HepG2 (cell line): ENCODE measurements at regions not wholly inside any gene's neighbourhood (a gene's known extent, or its start where the extent isn't known, plus 50 kb on each side); places are given as distances from the start of the nearest gene placed in this dataset.

Experiments
- ATAC-seq: fragments of 200-7000 bp; cut with Tn5 transposase; 3 replicates; pipeline ENCODE4 v1.9.1; 2020; ENCODE audit warnings: mild to moderate bottlenecking, moderate library complexity
- BruUV-seq: library from RNA; stranded (reverse); fragments of 400-500 nt; replicated peaks from 2 replicates; lab custom pipeline; 2021; lab: Mats Ljungman, UMichigan
- CTCF ChIA-PET: fragments of 300-600 bp; formaldehyde crosslinking; extraction: SDS; loops from one replicate; lab custom pipeline; 2021; ENCODE audit warnings: low total read pairs, inconsistent platforms, low intra/inter-chr PET ratio; lab: Yijun Ruan, JAX
- POLR2A ChIA-PET: fragments of 350-600 bp; sonication (Branson Sonifier 250); formaldehyde crosslinking; loops from one replicate; lab custom pipeline; 2020; ENCODE audit warnings: antibody characterized with exemption, inconsistent platforms; lab: Yijun Ruan, JAX
- DNase-seq: peaks from one replicate; pipeline ENCODE4 v3.0.0-alpha.2; 2015; ENCODE audit warnings: low spot score
- FAIRE-seq: peaks from 3 replicates; lab custom pipeline; 2011; peaks lifted over from hg19 to GRCh38; lab: Jason Lieb, UNC
- H2AFZ ChIP-seq: one replicate; pipeline ENCODE4 v1.6.1; 2011; ENCODE audit warnings: low read length, inconsistent platforms
- H3K27ac ChIP-seq: fragments of 300-600 bp; 3 replicates; pipeline ENCODE4 v1.8.0; 2011; ENCODE audit warnings: mixed run types, mild to moderate bottlenecking, mixed read lengths, low read length, inconsistent platforms; ENCODE audit not compliant: insufficient read depth; ENCODE audit errors: extremely low read length
- H3K27me3 ChIP-seq, 2 experiments: fragments of 200-600 bp in 1 of 2; 2 replicates in 1 of 2; 3 replicates in 1 of 2; pipeline versions ENCODE4 v1.6.0 to v1.8.0; 2011; ENCODE audit warnings: low read length in 2 of 2, mild to moderate bottlenecking in 2 of 2, moderate library complexity in 2 of 2, inconsistent platforms in 1 of 2; ENCODE audit not compliant: insufficient read depth in 2 of 2, control insufficient read depth in 1 of 2
- H3K36me3 ChIP-seq, 2 experiments: fragments of 200-600 bp in 1 of 2; replicated peaks in 1 of 2; 2 replicates in 1 of 2; 3 replicates in 1 of 2; pipeline versions ENCODE4 v1.5.1 to v1.8.0; 2011; ENCODE audit warnings: low read length in 2 of 2, inconsistent platforms in 1 of 2; ENCODE audit not compliant: insufficient read depth in 2 of 2, control insufficient read depth in 1 of 2
- H3K4me1 ChIP-seq: 2 replicates; pipeline ENCODE4 v1.5.1; 2012; ENCODE audit warnings: low read length, inconsistent platforms; ENCODE audit not compliant: insufficient read depth
- H3K4me2 ChIP-seq: 2 replicates; pipeline ENCODE4 v1.6.0; 2011; ENCODE audit warnings: low read depth, low read length, inconsistent platforms
- H3K4me3 ChIP-seq, 3 experiments: fragments of 200-600 bp in 1 of 3; sonication (generic), shearing (Covaris generic) in 1 of 3; replicated peaks in 1 of 3; 2 replicates each; pipeline ENCODE4 v1.5.1; 2011 to 2016; ENCODE audit warnings: low read length in 3 of 3, inconsistent platforms in 2 of 3, low read depth in 2 of 3, mild to moderate bottlenecking in 2 of 3, control low read depth in 1 of 3, mixed read lengths in 1 of 3; ENCODE audit not compliant: insufficient read depth in 1 of 3
- H3K79me2 ChIP-seq: one replicate; pipeline ENCODE4 v1.6.1; 2011; ENCODE audit warnings: low read length, inconsistent platforms; ENCODE audit not compliant: insufficient read depth
- H3K9ac ChIP-seq: 2 replicates; pipeline ENCODE4 v1.6.0; 2011; ENCODE audit warnings: mild to moderate bottlenecking, low read depth, low read length, inconsistent platforms; ENCODE audit not compliant: insufficient read depth
- H3K9me3 ChIP-seq: 2 replicates; pipeline ENCODE4 v1.5.1; 2012; ENCODE audit warnings: mild to moderate bottlenecking, low read length
- H4K20me1 ChIP-seq: 2 replicates; pipeline ENCODE4 v1.6.0; 2011; ENCODE audit warnings: inconsistent platforms, mild to moderate bottlenecking, low read length, moderate library complexity; ENCODE audit not compliant: insufficient read depth
- AKAP8 ChIP-seq: sonication (generic); formaldehyde crosslinking; IDR thresholded peaks from 2 replicates; pipeline ENCODE4 v1.5.1; 2020; ENCODE audit warnings: mild to moderate bottlenecking, missing genetic modification reagents
- ARNTL ChIP-seq: sonication (generic); formaldehyde crosslinking; IDR thresholded peaks from 2 replicates; pipeline ENCODE4 v1.4.0; 2020; ENCODE audit warnings: mild to moderate bottlenecking, missing genetic modification reagents
- CEBPB ChIP-seq: IDR thresholded peaks from 2 replicates; pipeline ENCODE4 v1.6.1; 2011; ENCODE audit warnings: low read depth, low read length, improper control_type of control experiment, borderline replicate concordance
- FOXK2 ChIP-seq: fragments of 450-650 bp; IDR thresholded peaks from 2 replicates; pipeline ENCODE4 v1.6.1; 2016
- FOXO1 ChIP-seq: sonication (generic); formaldehyde crosslinking; IDR thresholded peaks from 2 replicates; pipeline ENCODE4 v1.4.0; 2020; ENCODE audit warnings: missing genetic modification reagents
- HCFC1 ChIP-seq: fragments of 150-350 bp; IDR thresholded peaks from 2 replicates; pipeline ENCODE4 v1.6.1; 2014; ENCODE audit warnings: low read depth, low read length
- HHEX ChIP-seq: IDR thresholded peaks from 2 replicates; pipeline ENCODE4 v1.6.1; 2016; ENCODE audit warnings: control low read depth
- NFE2 ChIP-seq: sonication (generic); formaldehyde crosslinking; IDR thresholded peaks from 2 replicates; pipeline ENCODE4 v1.4.0; 2020; ENCODE audit warnings: missing genetic modification reagents
- NFKB2 ChIP-seq: sonication (generic); formaldehyde crosslinking; IDR thresholded peaks from 2 replicates; pipeline ENCODE4 v1.4.0; 2020; ENCODE audit warnings: missing genetic modification reagents, borderline replicate concordance
- NFKBIZ ChIP-seq: IDR thresholded peaks from 2 replicates; pipeline ENCODE4 v1.6.1; 2018; ENCODE audit warnings: missing genetic modification reagents, missing compliant biosample characterization
- NPAS2 ChIP-seq: sonication (generic); formaldehyde crosslinking; IDR thresholded peaks from 2 replicates; pipeline ENCODE4 v1.8.0; 2022; ENCODE audit warnings: mild to moderate bottlenecking, missing genetic modification reagents, borderline replicate concordance
- PAX8 ChIP-seq: sonication (generic); formaldehyde crosslinking; IDR thresholded peaks from 2 replicates; pipeline ENCODE4 v1.8.0; 2022; ENCODE audit warnings: mild to moderate bottlenecking, missing genetic modification reagents, borderline replicate concordance
- RFXAP ChIP-seq: sonication (generic); formaldehyde crosslinking; IDR thresholded peaks from 2 replicates; pipeline ENCODE4 v1.4.0; 2020; ENCODE audit warnings: missing genetic modification reagents, borderline replicate concordance
- SNAI1 ChIP-seq: sonication (generic); formaldehyde crosslinking; IDR thresholded peaks from 2 replicates; pipeline ENCODE4 v1.5.0; 2020; ENCODE audit warnings: mild to moderate bottlenecking, missing genetic modification reagents, borderline replicate concordance
- TGIF2 ChIP-seq: IDR thresholded peaks from 2 replicates; pipeline ENCODE4 v1.6.1; 2016; ENCODE audit warnings: control low read depth, missing compliant biosample characterization
- TRIM24 ChIP-seq: sonication (generic); formaldehyde crosslinking; IDR thresholded peaks from 2 replicates; pipeline ENCODE4 v1.8.0; 2022; ENCODE audit warnings: mild to moderate bottlenecking, missing genetic modification reagents
- ZFP62 ChIP-seq: sonication (generic); formaldehyde crosslinking; IDR thresholded peaks from 2 replicates; pipeline ENCODE4 v1.4.0; 2020; ENCODE audit warnings: missing genetic modification reagents
- ZNF124 ChIP-seq: sonication (generic); formaldehyde crosslinking; IDR thresholded peaks from 2 replicates; pipeline ENCODE4 v1.4.0; 2020; ENCODE audit warnings: missing genetic modification reagents
- ZNF235 ChIP-seq: sonication (generic); formaldehyde crosslinking; IDR thresholded peaks from 2 replicates; pipeline ENCODE4 v1.8.1; 2023; ENCODE audit warnings: mild to moderate bottlenecking, missing genetic modification reagents, borderline replicate concordance
- ZNF598 ChIP-seq: sonication (generic); formaldehyde crosslinking; IDR thresholded peaks from 2 replicates; pipeline ENCODE4 v1.5.1; 2020; ENCODE audit warnings: mild to moderate bottlenecking, missing genetic modification reagents, borderline replicate concordance
- WGBS: methylation state at CpG from one replicate; pipeline ENCODE4 v1.1.6; 2017; ENCODE audit warnings: low lambda C conversion rate; 5-methylcytosine and 5-hydroxymethylcytosine counted together
- in situ Hi-C: cut with HindIII; loops from 2 replicates; pipeline ENCODE4 v1.10.0; 2017; ENCODE audit warnings: low pct_unique_long_range_greater_than_20kb; ENCODE audit not compliant: extremely low pct_ligation_motif_present
- intact Hi-C: fragments of 100-400 bp; cut with micrococcal nuclease; formaldehyde crosslinking; loops from one replicate; pipeline ENCODE4 v1.10.0; 2022; ENCODE audit not compliant: unreplicated experiment

GRCh38 chr6:134828641-134829040 is 121.3 kb downstream of the ALDH8A1 start:
- DNase-seq, result no peak
- H3K4me3 ChIP-seq, result no peak overlapping the region
- intact Hi-C loops (no loop called here), in situ Hi-C loops (loop anchor here (10.0 kb wide), 1 partner anchor 704 kb away; no protein-coding TSS in a partner anchor)
- H4K20me1 ChIP-seq, result no peaks in the 10 kb centered on the region
- no peak for ATAC-seq
- CTCF ChIA-PET, result no interaction called here
- no TSS peak for BruUV-seq
- POLR2A ChIA-PET, result no interaction called here
- no peaks in the 10 kb centered on the region for H3K27me3 ChIP-seq
- no peak overlapping the region for H2AFZ ChIP-seq
- no peaks in the 10 kb centered on the region for H3K9me3 ChIP-seq
- H3K4me1 ChIP-seq, result peaks cover 16% of the 10 kb centered on the region
- 77% methylated on average over 5 of the region's 5 CpGs for WGBS
- no peak overlapping the region for H3K4me2 ChIP-seq
- no peak overlapping the region for H3K27ac ChIP-seq
- no peak overlapping the region for H3K9ac ChIP-seq
- no peaks in the 10 kb centered on the region for H3K79me2 ChIP-seq
- TF ChIP-seq CEBPB, result peak; percentile 56; the same call in 1 of the 2 replicates
- TF ChIP-seq AKAP8 (CRISPR knock-in tag), result no peak
- TF ChIP-seq PAX8, result no peak
- TF ChIP-seq NFKBIZ, result no peak
- TF ChIP-seq, all 625 proteins: peak for 1
- H3K36me3 ChIP-seq, result no peaks in the 10 kb centered on the region
- no peak for FAIRE-seq

- ATAC-seq (no peak), FAIRE-seq (no peak), DNase-seq (no peak)
- Histone ChIP-seq H4K20me1 (no peaks in the 10 kb centered on the region), H3K36me3 (no peaks in the 10 kb centered on the region), H3K4me2 (no peak overlapping the region), H3K27ac (no peak overlapping the region), H3K4me3 (no peak overlapping the region), H2AFZ (no peak overlapping the region), H3K4me1 (peaks cover 16% of the 10 kb centered on the region), H3K27me3 (no peaks in the 10 kb centered on the region), H3K9ac (no peak overlapping the region), H3K9me3 (no peaks in the 10 kb centered on the region), H3K79me2 (no peaks in the 10 kb centered on the region)
- in situ Hi-C loops, result loop anchor here (10.0 kb wide), 1 partner anchor 702 kb away; no protein-coding TSS in a partner anchor
- POLR2A ChIA-PET, result no interaction called here
- intact Hi-C loops, result no loop called here
- CTCF ChIA-PET, result no interaction called here
- WGBS, result 43% methylated on average over 3 of the region's 3 CpGs
- TF ChIP-seq ZNF124, result no peak
- no peak for TF ChIP-seq RFXAP (CRISPR knock-in tag)
- TF ChIP-seq ZNF598, result no peak
- no peak for TF ChIP-seq TRIM24 (CRISPR knock-in tag)
- TF ChIP-seq ARNTL (CRISPR knock-in tag), result no peak
- no peak for TF ChIP-seq NFE2 (CRISPR knock-in tag)
- no peak for TF ChIP-seq FOXO1
- no peak for TF ChIP-seq HHEX (CRISPR knock-in tag)
- no peak for TF ChIP-seq NPAS2 (CRISPR knock-in tag)
- no peak for TF ChIP-seq NFKB2 (CRISPR knock-in tag)
- no peak for TF ChIP-seq FOXK2
- TF ChIP-seq HCFC1, result no peak
- TF ChIP-seq ZNF235 (CRISPR knock-in tag), result no peak
- TF ChIP-seq TGIF2 (CRISPR knock-in tag), result no peak
- TF ChIP-seq ZFP62 (CRISPR knock-in tag), result no peak
- no peak for TF ChIP-seq SNAI1 (CRISPR knock-in tag)
- no TSS peak for BruUV-seq
Observed at GRCh38 chr6:134826889-134827737, 122.8 kb downstream of the ALDH8A1 start.
